ENCODE measurements at regions not wholly inside any gene's neighbourhood (a gene's known extent, or its start where the extent isn't known, plus 50 kb on each side); places are given as distances from the start of the nearest gene placed in this dataset.

DNA sequence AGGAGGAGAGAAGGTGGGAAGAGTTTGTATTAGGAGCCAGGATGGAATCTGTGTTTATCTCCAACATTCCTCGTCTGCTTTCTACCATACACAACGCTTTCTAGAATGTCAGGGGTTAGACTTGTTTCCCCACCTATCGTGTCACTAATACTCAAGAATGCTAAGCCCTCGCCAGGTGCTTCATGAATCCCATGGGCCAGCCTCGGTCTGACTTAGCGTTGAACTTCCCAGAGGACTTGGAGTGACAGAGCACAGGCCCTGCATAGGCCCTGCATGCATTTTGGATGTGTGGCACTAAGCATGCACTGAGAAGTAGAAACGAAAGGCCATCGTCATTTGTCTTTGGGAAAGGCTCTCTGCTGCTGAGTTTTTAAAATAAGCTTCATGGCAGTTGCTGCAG lies 328.7 kb downstream of the NSG2 start:
- intact Hi-C loops (cut with DNase I), result no loop called here
- no peak for DNase-seq (ENCODE audit: extremely low spot score in 2 of 2)
- Histone ChIP-seq H3K27me3 (no peaks in the 10 kb centered on the region), H3K9me3 (no peaks in the 10 kb centered on the region), H3K4me3 (no peak overlapping the region), H3K36me3 (no peaks in the 10 kb centered on the region), H3K27ac (no peak overlapping the region), H3K4me1 (no peaks in the 10 kb centered on the region)
- TF ChIP-seq POLR2AphosphoS5 (IDR thresholded peaks at IDR 0.05; ENCODE audit: insufficient read depth in 1 of 2, low read depth in 1 of 2), result no peak
- no peak for TF ChIP-seq CTCF (IDR thresholded peaks at IDR 0.05)
- no peak for TF ChIP-seq POLR2A (IDR thresholded peaks at IDR 0.05)

DNA sequence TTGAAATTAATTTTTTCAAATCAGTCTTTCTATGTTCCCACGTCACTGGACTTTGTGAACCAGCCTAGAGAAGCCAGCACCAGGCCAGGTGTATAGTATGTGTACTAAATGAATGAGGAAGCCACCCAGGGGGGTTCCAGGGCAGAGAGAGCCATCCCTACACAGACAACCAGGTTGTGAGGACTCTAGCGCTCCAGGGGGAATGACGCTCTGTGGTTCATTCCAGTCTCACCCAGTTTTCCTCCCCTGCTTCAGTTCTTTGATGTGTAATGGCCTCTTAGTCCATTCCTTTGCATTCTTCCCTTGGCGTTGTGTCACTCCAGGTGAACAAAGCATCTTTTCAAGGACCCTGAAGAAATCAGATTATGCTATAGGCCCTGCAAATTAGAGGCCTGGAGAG lies 330.6 kb downstream of the NSG2 start:
- H3K27me3 ChIP-seq, result no peaks in the 10 kb centered on the region
- no peak overlapping the region for H3K27ac ChIP-seq
- no peak overlapping the region for H3K4me3 ChIP-seq
- no peak for DNase-seq (ENCODE audit: extremely low spot score in 2 of 2)
- no peaks in the 10 kb centered on the region for H3K36me3 ChIP-seq
- intact Hi-C loops (cut with DNase I), result no loop called here
- TF ChIP-seq CTCF (IDR thresholded peaks at IDR 0.05), result no peak
- TF ChIP-seq POLR2AphosphoS5 (IDR thresholded peaks at IDR 0.05; ENCODE audit: insufficient read depth in 1 of 2, low read depth in 1 of 2), result no peak
- no peak for TF ChIP-seq POLR2A (IDR thresholded peaks at IDR 0.05)
- H3K9me3 ChIP-seq, result no peaks in the 10 kb centered on the region
- no peaks in the 10 kb centered on the region for H3K4me1 ChIP-seq

DNA sequence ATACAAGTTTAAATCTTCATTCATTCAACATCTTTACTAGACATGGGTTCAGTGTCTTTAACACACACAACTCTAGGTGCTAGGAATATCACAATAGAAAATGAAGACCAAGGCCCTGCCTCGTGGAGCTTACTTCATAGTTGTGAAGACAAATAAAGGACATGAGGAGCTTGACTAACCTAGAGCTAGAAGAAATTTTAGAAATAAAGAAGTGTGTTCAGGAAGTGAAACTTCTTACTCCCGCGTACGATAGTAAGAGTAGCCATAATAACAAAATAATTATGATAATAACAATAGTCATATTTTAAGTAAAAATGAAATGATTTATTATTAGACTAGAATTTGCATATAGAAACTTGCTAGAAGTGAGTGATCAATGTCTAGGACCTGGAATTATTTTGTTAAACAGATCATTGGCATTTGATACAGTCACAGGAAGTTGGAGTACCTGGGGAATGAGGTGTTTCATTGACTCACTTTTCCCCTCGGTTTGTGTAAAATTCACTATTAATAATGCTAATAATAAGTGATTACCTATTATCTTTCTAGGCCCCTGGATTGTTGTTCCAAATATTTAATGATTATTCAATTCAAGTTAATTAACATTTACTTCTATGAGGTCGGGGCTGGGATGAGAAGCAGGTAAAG lies 331.3 kb downstream of the NSG2 start:
- no peaks in the 10 kb centered on the region for H3K9me3 ChIP-seq
- no peak for TF ChIP-seq POLR2AphosphoS5 (IDR thresholded peaks at IDR 0.05; ENCODE audit: insufficient read depth in 1 of 2, low read depth in 1 of 2)
- TF ChIP-seq POLR2A (IDR thresholded peaks at IDR 0.05), result no peak
- no peak for TF ChIP-seq CTCF (IDR thresholded peaks at IDR 0.05)
- H3K4me1 ChIP-seq, result no peaks in the 10 kb centered on the region
- DNase-seq (ENCODE audit: extremely low spot score in 2 of 2), result no peak
- no peaks in the 10 kb centered on the region for H3K27me3 ChIP-seq
- no peaks in the 10 kb centered on the region for H3K36me3 ChIP-seq
- no peak overlapping the region for H3K4me3 ChIP-seq
- intact Hi-C loops (cut with DNase I), result no loop called here
- H3K27ac ChIP-seq, result no peak overlapping the region

GRCh38 chr5:174378121-174378874 lies 332.8 kb downstream of the NSG2 start:
- intact Hi-C loops (cut with DNase I), result no loop called here
- Histone ChIP-seq H3K4me1 (no peaks in the 10 kb centered on the region), H3K27me3 (no peaks in the 10 kb centered on the region), H3K9me3 (no peaks in the 10 kb centered on the region), H3K27ac (no peak overlapping the region), H3K4me3 (no peak overlapping the region), H3K36me3 (no peaks in the 10 kb centered on the region)
- DNase-seq (ENCODE audit: extremely low spot score in 2 of 2), result no peak
- TF ChIP-seq CTCF (IDR thresholded peaks at IDR 0.05) (no peak), POLR2A (IDR thresholded peaks at IDR 0.05) (no peak), POLR2AphosphoS5 (IDR thresholded peaks at IDR 0.05; ENCODE audit: insufficient read depth in 1 of 2, low read depth in 1 of 2) (no peak)

GRCh38 chr5:174380311-174380710 lies 334.8 kb downstream of the NSG2 start:
- H3K36me3 ChIP-seq, result no peaks in the 10 kb centered on the region
- no peak for DNase-seq (ENCODE audit: extremely low spot score in 2 of 2)
- TF ChIP-seq POLR2AphosphoS5 (IDR thresholded peaks at IDR 0.05; ENCODE audit: insufficient read depth in 1 of 2, low read depth in 1 of 2), result no peak
- H3K9me3 ChIP-seq, result no peaks in the 10 kb centered on the region
- no peak overlapping the region for H3K27ac ChIP-seq
- intact Hi-C loops (cut with DNase I), result no loop called here
- no peaks in the 10 kb centered on the region for H3K27me3 ChIP-seq
- H3K4me3 ChIP-seq, result no peak overlapping the region
- no peaks in the 10 kb centered on the region for H3K4me1 ChIP-seq
